Hematopoietic multipotent progenitor cell (in vitro differentiated cells): ENCODE measurements at regions not wholly inside any gene's neighbourhood (a gene's known extent, or its start where the extent isn't known, plus 50 kb on each side); places are given as distances from the start of the nearest gene placed in this dataset.
"Not testable (repeated sequence)": the region's sequence is repeated elsewhere in the genome, so short reads cannot be mapped to it uniquely, and the experiment has no call there.

ENCODE experiments used
- DNase-seq, 3 donors: peaks; one replicate each; pipeline ENCODE4 v3.0.0-alpha.2; 2011 to 2015; ENCODE audit warnings: low read depth in 2 of 3, low spot score in 2 of 3

- DNase-seq: no peak
These were observed 146.6 kb downstream of the RNASET2 start for GRCh38 chr6:166809721-166810120.

- no peak for DNase-seq
These were observed 149.2 kb downstream of the RNASET2 start for GRCh38 chr6:166806962-166807757.

- DNase-seq: no peak
These were observed 150.0 kb downstream of the RNASET2 start for GRCh38 chr6:166806217-166806838.

GRCh38 chr6:166803471-166803870 is 152.9 kb downstream of the RNASET2 start:
- no peak for DNase-seq

GRCh38 chr6:166802401-166802800 is 153.9 kb downstream of the RNASET2 start:
- no peak for DNase-seq

GRCh38 chr6:166800137-166800536 is 156.2 kb downstream of the RNASET2 start:
- DNase-seq: no peak

- DNase-seq: no peak
These were observed 157.7 kb downstream of the RNASET2 start for GRCh38 chr6:166798652-166799051.

- no peak for DNase-seq
These were observed 159.7 kb downstream of the RNASET2 start for GRCh38 chr6:166796610-166797009.

GRCh38 chr6:166795879-166796278 is 160.5 kb downstream of the RNASET2 start:
- DNase-seq: no peak

GRCh38 chr6:166790808-166791207 is 163.8 kb upstream of the RPS6KA2 start:
- not testable (repeated sequence) for DNase-seq

GRCh38 chr6:166788846-166789529 is 161.9 kb upstream of the RPS6KA2 start:
- not testable (repeated sequence) for DNase-seq

- peak; percentile 28 to 82 (median 64) for DNase-seq
These were observed 159.7 kb upstream of the RPS6KA2 start for GRCh38 chr6:166786704-166787293.

GRCh38 chr6:166785131-166785530 is 158.1 kb upstream of the RPS6KA2 start:
- DNase-seq: no peak

GRCh38 chr6:166784691-166785090 is 157.6 kb upstream of the RPS6KA2 start:
- DNase-seq: no peak

- DNase-seq: no peak
These were observed 155.5 kb upstream of the RPS6KA2 start for GRCh38 chr6:166782520-166782919.

- DNase-seq: no peak
These were observed 154.3 kb upstream of the RPS6KA2 start for GRCh38 chr6:166781331-166781730.

GRCh38 chr6:166779963-166780683 is 153.1 kb upstream of the RPS6KA2 start:
- no peak for DNase-seq

GRCh38 chr6:166779381-166779780 is 152.3 kb upstream of the RPS6KA2 start:
- DNase-seq: no peak

GRCh38 chr6:166778776-166779175 is 151.7 kb upstream of the RPS6KA2 start:
- DNase-seq: no peak

- no peak for DNase-seq
These were observed 151.0 kb upstream of the RPS6KA2 start for GRCh38 chr6:166778046-166778445.
